K562 (cell line): ENCODE measurements at regions not wholly inside any gene's neighbourhood (a gene's known extent, or its start where the extent isn't known, plus 50 kb on each side); places are given as distances from the start of the nearest gene placed in this dataset.

ENCODE experiments used
- NELFE ChIP-seq: IDR thresholded peaks from 2 replicates; pipeline ENCODE4 v1.6.1; 2011; ENCODE audit warnings: mild to moderate bottlenecking; ENCODE audit not compliant: insufficient read depth, insufficient read length
- TEAD4 ChIP-seq, 2 experiments: sonication (generic) in 1 of 2; formaldehyde crosslinking in 1 of 2; IDR thresholded peaks; 2 replicates each; pipeline versions ENCODE4 v1.6.1 to v1.8.0; 2012 to 2022; ENCODE audit warnings: borderline replicate concordance in 1 of 2, inconsistent platforms in 1 of 2, low read length in 1 of 2, mild to moderate bottlenecking in 1 of 2, missing genetic modification reagents in 1 of 2

GRCh38 chr12:111107392-111108178 is 187.2 kb upstream of the MYL2 start:
- no peak for TF ChIP-seq NELFE
- TF ChIP-seq TEAD4 (IDR thresholded peaks at IDR 0.05; ENCODE audit: low read length) = no peak
- TF ChIP-seq TEAD4 (CRISPR knock-in tag; IDR thresholded peaks at IDR 0.05; ENCODE audit: borderline replicate concordance) = no peak
